Loucy (cell line): ENCODE measurements at regions not wholly inside any gene's neighbourhood (a gene's known extent, or its start where the extent isn't known, plus 50 kb on each side); places are given as distances from the start of the nearest gene placed in this dataset.

Source experiments
- EZH2phosphoT487 ChIP-seq: fragments of 200-600 bp; IDR thresholded peaks from 2 replicates; pipeline ENCODE4 v1.6.1; 2018; ENCODE audit warnings: antibody characterized with exemption, mild to moderate bottlenecking, moderate library complexity, borderline replicate concordance
- TF ChIP-seq, protein P1 (sequence below): fragments of 200-600 bp; sonication (generic); conservative IDR thresholded peaks from 2 replicates; pipeline ENCODE4 v1.5.1; 2014; ENCODE audit warnings: mild to moderate bottlenecking, antibody characterized with exemption, low read length

- TF ChIP-seq EZH2phosphoT487, result no peak
- TF ChIP-seq, protein P1, sequence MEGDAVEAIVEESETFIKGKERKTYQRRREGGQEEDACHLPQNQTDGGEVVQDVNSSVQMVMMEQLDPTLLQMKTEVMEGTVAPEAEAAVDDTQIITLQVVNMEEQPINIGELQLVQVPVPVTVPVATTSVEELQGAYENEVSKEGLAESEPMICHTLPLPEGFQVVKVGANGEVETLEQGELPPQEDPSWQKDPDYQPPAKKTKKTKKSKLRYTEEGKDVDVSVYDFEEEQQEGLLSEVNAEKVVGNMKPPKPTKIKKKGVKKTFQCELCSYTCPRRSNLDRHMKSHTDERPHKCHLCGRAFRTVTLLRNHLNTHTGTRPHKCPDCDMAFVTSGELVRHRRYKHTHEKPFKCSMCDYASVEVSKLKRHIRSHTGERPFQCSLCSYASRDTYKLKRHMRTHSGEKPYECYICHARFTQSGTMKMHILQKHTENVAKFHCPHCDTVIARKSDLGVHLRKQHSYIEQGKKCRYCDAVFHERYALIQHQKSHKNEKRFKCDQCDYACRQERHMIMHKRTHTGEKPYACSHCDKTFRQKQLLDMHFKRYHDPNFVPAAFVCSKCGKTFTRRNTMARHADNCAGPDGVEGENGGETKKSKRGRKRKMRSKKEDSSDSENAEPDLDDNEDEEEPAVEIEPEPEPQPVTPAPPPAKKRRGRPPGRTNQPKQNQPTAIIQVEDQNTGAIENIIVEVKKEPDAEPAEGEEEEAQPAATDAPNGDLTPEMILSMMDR, result no peak
Observed at GRCh38 chr6:8969747-8970146, 534.4 kb upstream of the SLC35B3 start.
